ENCODE measurements at regions not wholly inside any gene's neighbourhood (a gene's known extent, or its start where the extent isn't known, plus 50 kb on each side); places are given as distances from the start of the nearest gene placed in this dataset.

DNA sequence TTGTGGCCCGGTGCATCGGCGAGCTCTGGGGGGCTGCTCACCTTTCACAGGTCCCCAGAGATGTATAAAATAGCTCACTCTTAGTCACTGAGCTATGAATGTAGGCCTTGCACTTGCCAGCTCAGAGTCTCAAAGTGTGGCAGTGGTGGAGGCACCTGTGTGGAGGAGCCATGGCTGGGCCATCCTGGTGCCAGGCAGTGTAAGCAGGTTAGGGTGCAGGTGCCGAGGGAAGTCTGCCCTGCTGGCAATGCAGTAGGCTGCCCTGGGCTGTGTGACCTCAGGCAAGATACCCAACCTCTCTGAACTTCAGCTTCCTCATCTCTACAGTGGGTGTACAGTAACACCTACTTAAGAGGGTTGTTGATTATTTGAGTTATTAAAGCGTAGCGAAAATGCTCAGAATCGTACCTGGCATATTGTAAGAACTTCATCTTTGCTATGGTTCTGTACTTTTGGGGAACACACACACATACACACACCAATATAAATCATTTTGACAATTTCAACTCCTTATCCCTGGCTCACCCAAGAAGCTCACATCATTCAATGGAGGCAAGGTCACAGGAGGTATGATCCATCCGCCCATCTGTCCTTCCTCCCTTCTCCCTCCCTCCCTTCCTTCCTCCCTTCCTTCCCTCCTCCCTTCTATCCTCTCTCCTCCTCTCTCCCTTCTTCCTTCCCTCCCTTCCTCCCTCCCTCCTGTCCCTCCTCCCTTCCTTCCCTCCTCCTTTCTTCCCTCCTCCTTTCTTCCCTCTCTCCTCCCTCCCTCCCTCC, 66.8 kb upstream of the STX16 start (continued):
- no peak for TF ChIP-seq NFE2L2 (IDR thresholded peaks at IDR 0.05; ENCODE audit: low read depth, low read length)
- no peak for TF ChIP-seq RCOR1 (IDR thresholded peaks at IDR 0.05; ENCODE audit: insufficient replicate concordance, low read length)
- TF ChIP-seq POLR2A (IDR thresholded peaks at IDR 0.05; ENCODE audit: low read depth, low read length) = no peak
- TF ChIP-seq MAZ (IDR thresholded peaks at IDR 0.05; ENCODE audit: borderline replicate concordance, low read depth, low read length) = no peak
- TF ChIP-seq CHD1 (IDR thresholded peaks at IDR 0.05; ENCODE audit: low read depth, low read length) = no peak
- TF ChIP-seq SMC3 (IDR thresholded peaks at IDR 0.05; ENCODE audit: low read depth, low read length) = no peak

DNA sequence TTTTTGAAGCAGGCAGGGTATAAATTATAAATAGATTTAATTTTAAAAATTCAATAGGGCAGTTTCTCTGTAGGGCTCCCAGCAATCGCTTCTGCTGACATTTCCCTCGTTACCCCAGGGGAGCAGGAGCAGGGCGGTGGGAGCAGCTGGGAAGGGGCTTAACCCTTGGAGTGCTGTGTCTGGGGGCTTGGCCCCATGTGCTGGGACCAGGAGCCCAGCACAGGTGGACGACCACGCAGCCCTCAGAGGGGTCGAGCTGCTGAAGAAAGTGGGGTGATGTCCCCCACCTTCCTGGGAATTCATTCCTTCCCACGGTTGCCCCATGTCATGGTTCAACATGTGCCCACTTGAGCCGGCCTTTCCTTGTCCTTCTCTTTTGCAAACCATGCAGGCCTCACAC, 67.5 kb upstream of the STX16 start:
- H4K8ac ChIP-seq (ENCODE audit: low read depth in 2 of 2, low read length in 2 of 2) = no peak overlapping the region
- no peak overlapping the region for H3K23ac ChIP-seq (ENCODE audit: low read depth, low read length)
- H2BK120ac ChIP-seq (ENCODE audit: low read depth, low read length) = no peak overlapping the region
- H2AFZ ChIP-seq (replicated peaks; ENCODE audit: low read length, poor library complexity) = no peak overlapping the region
- no peaks in the 10 kb centered on the region for H3K36me3 ChIP-seq (ENCODE audit: control insufficient read depth, insufficient read depth, low read length)
- no peaks in the 10 kb centered on the region for H3K9me3 ChIP-seq (ENCODE audit: control insufficient read depth, insufficient read depth, low read length)
- peaks cover 12% of the 10 kb centered on the region for H3K4me1 ChIP-seq (ENCODE audit: control insufficient read depth, insufficient read depth, low read length)
- intact Hi-C loops (cut with micrococcal nuclease) = no loop called here
- H3K9me1 ChIP-seq (ENCODE audit: insufficient read depth, low read length) = peaks cover 8% of the 10 kb centered on the region
- peaks cover 2% of the 10 kb centered on the region; the same call in 1 of the 2 replicates for H3K27me3 ChIP-seq (ENCODE audit: control insufficient read depth, insufficient read depth, low read length)
- no peak for DNase-seq
- H3K79me1 ChIP-seq (ENCODE audit: low read depth in 1 of 2, low read length in 2 of 2) = no peaks in the 10 kb centered on the region
- POLR2A ChIA-PET (ENCODE audit: unreplicated experiment) = no interaction called here
- H2BK20ac ChIP-seq (ENCODE audit: low read depth, low read length) = no peak overlapping the region; the same call in 1 of the 2 replicates
- H4K20me1 ChIP-seq (ENCODE audit: insufficient read depth, low read length) = no peaks in the 10 kb centered on the region
- in situ Hi-C loops (cut with MboI; ENCODE audit: low sequenced_read_pairs) = no loop called here
- no TSS peak for BruUV-seq (replicated peaks)
- no peak overlapping the region for H3K4ac ChIP-seq (ENCODE audit: low read depth, low read length)
- H3K14ac ChIP-seq (replicated peaks; ENCODE audit: low read depth, low read length) = no peak overlapping the region
- no peak overlapping the region for H2BK15ac ChIP-seq (ENCODE audit: low read depth, low read length)
- no peak overlapping the region for H2BK5ac ChIP-seq (ENCODE audit: low read depth, low read length, poor library complexity, severe bottlenecking)
- H2AK5ac ChIP-seq (ENCODE audit: low read depth, low read length) = peak overlapping the region; percentile 33; the same call in 1 of the 2 replicates
- CTCF ChIA-PET = no interaction called here
- no peak overlapping the region for H2AK9ac ChIP-seq (replicated peaks; ENCODE audit: low read depth, low read length, poor library complexity)
- no peak overlapping the region for H3K4me2 ChIP-seq (ENCODE audit: low read depth, low read length)
- dilution Hi-C loops (cut with HindIII; ENCODE audit: low sequenced_read_pairs, unreplicated experiment) = no loop called here
- no peak overlapping the region for H4K91ac ChIP-seq (ENCODE audit: insufficient read depth, low read depth, low read length)
- H3K18ac ChIP-seq (ENCODE audit: low read depth, low read length) = no peak overlapping the region
- H3K4me3 ChIP-seq (ENCODE audit: insufficient read depth, low read depth, low read length) = no peak overlapping the region
- H3K56ac ChIP-seq (ENCODE audit: extremely low read depth, insufficient read depth, low read length) = no peak overlapping the region
- no peak for ATAC-seq (ENCODE audit: low read depth)
- 70% methylated on average over 4 of the region's 8 CpGs; no CpG with 5 or more reads in 1 of the 2 experiments for WGBS, 2 experiments (ENCODE audit: extremely low coverage in 2 of 2, insufficient read length in 1 of 2)
- H3K9ac ChIP-seq (ENCODE audit: low read depth, low read length) = no peak overlapping the region
- no peak overlapping the region for H3K27ac ChIP-seq (ENCODE audit: insufficient read depth, low read length)
- H4K5ac ChIP-seq (ENCODE audit: low read depth, low read length) = no peak overlapping the region
- TF ChIP-seq, protein P1, sequence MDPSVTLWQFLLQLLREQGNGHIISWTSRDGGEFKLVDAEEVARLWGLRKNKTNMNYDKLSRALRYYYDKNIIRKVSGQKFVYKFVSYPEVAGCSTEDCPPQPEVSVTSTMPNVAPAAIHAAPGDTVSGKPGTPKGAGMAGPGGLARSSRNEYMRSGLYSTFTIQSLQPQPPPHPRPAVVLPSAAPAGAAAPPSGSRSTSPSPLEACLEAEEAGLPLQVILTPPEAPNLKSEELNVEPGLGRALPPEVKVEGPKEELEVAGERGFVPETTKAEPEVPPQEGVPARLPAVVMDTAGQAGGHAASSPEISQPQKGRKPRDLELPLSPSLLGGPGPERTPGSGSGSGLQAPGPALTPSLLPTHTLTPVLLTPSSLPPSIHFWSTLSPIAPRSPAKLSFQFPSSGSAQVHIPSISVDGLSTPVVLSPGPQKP (IDR thresholded peaks at IDR 0.05; ENCODE audit: borderline replicate concordance, low read depth, low read length) = no peak
- no peak for TF ChIP-seq CEBPB (IDR thresholded peaks at IDR 0.05; ENCODE audit: low read depth, low read length)
- no peak for TF ChIP-seq NFE2L2 (IDR thresholded peaks at IDR 0.05; ENCODE audit: low read depth, low read length)
- TF ChIP-seq RCOR1 (IDR thresholded peaks at IDR 0.05; ENCODE audit: insufficient replicate concordance, low read length) = no peak
- TF ChIP-seq CHD1 (IDR thresholded peaks at IDR 0.05; ENCODE audit: low read depth, low read length) = no peak
- TF ChIP-seq MXI1 (IDR thresholded peaks at IDR 0.05; ENCODE audit: borderline replicate concordance, low read depth, low read length) = no peak
- no peak for TF ChIP-seq SMC3 (IDR thresholded peaks at IDR 0.05; ENCODE audit: low read depth, low read length)
- TF ChIP-seq, protein P2, sequence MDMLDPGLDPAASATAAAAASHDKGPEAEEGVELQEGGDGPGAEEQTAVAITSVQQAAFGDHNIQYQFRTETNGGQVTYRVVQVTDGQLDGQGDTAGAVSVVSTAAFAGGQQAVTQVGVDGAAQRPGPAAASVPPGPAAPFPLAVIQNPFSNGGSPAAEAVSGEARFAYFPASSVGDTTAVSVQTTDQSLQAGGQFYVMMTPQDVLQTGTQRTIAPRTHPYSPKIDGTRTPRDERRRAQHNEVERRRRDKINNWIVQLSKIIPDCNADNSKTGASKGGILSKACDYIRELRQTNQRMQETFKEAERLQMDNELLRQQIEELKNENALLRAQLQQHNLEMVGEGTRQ (IDR thresholded peaks at IDR 0.05; ENCODE audit: low read depth, low read length) = no peak
- TF ChIP-seq FOS (IDR thresholded peaks at IDR 0.05; ENCODE audit: low read depth, low read length) = no peak
- TF ChIP-seq MAFK (IDR thresholded peaks at IDR 0.05; ENCODE audit: low read depth, low read length) = no peak
- TF ChIP-seq BHLHE40 (IDR thresholded peaks at IDR 0.05; ENCODE audit: low read depth, low read length) = no peak
- no peak for TF ChIP-seq RFX5 (IDR thresholded peaks at IDR 0.05; ENCODE audit: low read depth, low read length)

Data from IMR-90 (cell line).